Transverse colon (tissue), 3 donors: ENCODE measurements at regions not wholly inside any gene's neighbourhood (a gene's known extent, or its start where the extent isn't known, plus 50 kb on each side); places are given as distances from the start of the nearest gene placed in this dataset.

Experiments
- EP300 ChIP-seq: sonication (generic); formaldehyde crosslinking; IDR thresholded peaks from one replicate; pipeline ENCODE4 v1.6.1; 2017; ENCODE audit warnings: antibody characterized with exemption, low read depth
- TF ChIP-seq, protein P1 (sequence below), 5 experiments: fragments of 200-600 bp in 3 of 5; fragments of 450-650 bp in 2 of 5; sonication (generic) in 3 of 5; IDR thresholded peaks; 1 replicate in 2 of 5; 2 replicates in 3 of 5; pipeline ENCODE4 v1.5.1; 2016 to 2017; ENCODE audit warnings: antibody characterized with exemption in 5 of 5, inconsistent platforms in 3 of 5, mild to moderate bottlenecking in 2 of 5, moderate library complexity in 1 of 5

DNA sequence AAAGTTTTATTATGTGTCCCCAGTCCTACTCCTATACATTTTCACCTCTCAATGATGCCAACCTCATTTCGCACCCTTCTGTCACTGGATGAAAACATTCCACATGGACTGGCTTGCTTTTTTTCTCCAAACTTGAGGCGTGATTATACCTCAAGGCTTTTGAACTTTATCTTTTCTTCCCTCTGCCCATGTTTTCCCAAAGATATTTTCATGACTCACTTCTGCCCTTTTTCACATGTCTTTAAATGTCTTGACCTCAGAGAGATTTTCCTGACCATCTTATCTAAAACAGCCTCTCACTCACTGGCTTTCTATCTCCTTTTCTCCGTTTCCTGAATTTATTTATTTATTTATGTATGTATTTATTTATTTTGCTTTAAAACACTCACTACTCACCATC, 659.0 kb downstream of the PTPRC start:
- TF ChIP-seq, protein P1, sequence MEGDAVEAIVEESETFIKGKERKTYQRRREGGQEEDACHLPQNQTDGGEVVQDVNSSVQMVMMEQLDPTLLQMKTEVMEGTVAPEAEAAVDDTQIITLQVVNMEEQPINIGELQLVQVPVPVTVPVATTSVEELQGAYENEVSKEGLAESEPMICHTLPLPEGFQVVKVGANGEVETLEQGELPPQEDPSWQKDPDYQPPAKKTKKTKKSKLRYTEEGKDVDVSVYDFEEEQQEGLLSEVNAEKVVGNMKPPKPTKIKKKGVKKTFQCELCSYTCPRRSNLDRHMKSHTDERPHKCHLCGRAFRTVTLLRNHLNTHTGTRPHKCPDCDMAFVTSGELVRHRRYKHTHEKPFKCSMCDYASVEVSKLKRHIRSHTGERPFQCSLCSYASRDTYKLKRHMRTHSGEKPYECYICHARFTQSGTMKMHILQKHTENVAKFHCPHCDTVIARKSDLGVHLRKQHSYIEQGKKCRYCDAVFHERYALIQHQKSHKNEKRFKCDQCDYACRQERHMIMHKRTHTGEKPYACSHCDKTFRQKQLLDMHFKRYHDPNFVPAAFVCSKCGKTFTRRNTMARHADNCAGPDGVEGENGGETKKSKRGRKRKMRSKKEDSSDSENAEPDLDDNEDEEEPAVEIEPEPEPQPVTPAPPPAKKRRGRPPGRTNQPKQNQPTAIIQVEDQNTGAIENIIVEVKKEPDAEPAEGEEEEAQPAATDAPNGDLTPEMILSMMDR (IDR thresholded peaks at IDR 0.05), result no peak
- TF ChIP-seq EP300, result no peak
